NT2/D1 (cell line): ENCODE measurements at regions not wholly inside any gene's neighbourhood (a gene's known extent, or its start where the extent isn't known, plus 50 kb on each side); places are given as distances from the start of the nearest gene placed in this dataset.

Experiments
- YY1 ChIP-seq: IDR thresholded peaks from 2 replicates; pipeline ENCODE4 v1.6.1; 2011; ENCODE audit not compliant: insufficient read length, insufficient read depth
- ZNF274 ChIP-seq: IDR thresholded peaks from 2 replicates; pipeline ENCODE4 v1.6.1; 2011; ENCODE audit warnings: mild to moderate bottlenecking, low read depth, low read length

- no peak for TF ChIP-seq YY1
- TF ChIP-seq ZNF274 = no peak
Observed at GRCh38 chr15:59791079-59791478, 102.0 kb upstream of the BNIP2 start.
